ENCODE measurements at regions not wholly inside any gene's neighbourhood (a gene's known extent, or its start where the extent isn't known, plus 50 kb on each side); places are given as distances from the start of the nearest gene placed in this dataset.
"Not testable (repeated sequence)": the region's sequence is repeated elsewhere in the genome, so short reads cannot be mapped to it uniquely, and the experiment has no call there.

GRCh38 chr17:34472363-34472762 lies 107.0 kb upstream of the TMEM132E start:
- H3K36me3 ChIP-seq (ENCODE audit: control insufficient read depth, insufficient read depth, low read length) = no peaks in the 10 kb centered on the region
- H3K9me3 ChIP-seq (ENCODE audit: control insufficient read depth, insufficient read depth, low read length) = no peaks in the 10 kb centered on the region
- H3K27me3 ChIP-seq (ENCODE audit: control insufficient read depth, insufficient read depth, low read length) = no peaks in the 10 kb centered on the region
- no peaks in the 10 kb centered on the region for H3K4me1 ChIP-seq (ENCODE audit: control insufficient read depth, insufficient read depth, low read length)
- H3K9ac ChIP-seq (ENCODE audit: low read depth, low read length) = no peak overlapping the region
- no peak overlapping the region for H3K4me3 ChIP-seq (ENCODE audit: low read depth, low read length)

- H3K4me3 ChIP-seq (ENCODE audit: low read depth, low read length); H3K9me3 ChIP-seq (ENCODE audit: control insufficient read depth, insufficient read depth, low read length); H3K4me1 ChIP-seq (ENCODE audit: control insufficient read depth, insufficient read depth, low read length); H3K9ac ChIP-seq (ENCODE audit: low read depth, low read length); H3K27me3 ChIP-seq (ENCODE audit: control insufficient read depth, insufficient read depth, low read length); H3K36me3 ChIP-seq (ENCODE audit: control insufficient read depth, insufficient read depth, low read length): not testable (repeated sequence)
Observed at GRCh38 chr17:34471278-34471677, 108.1 kb upstream of the TMEM132E start.

GRCh38 chr17:34465789-34466188 lies 102.8 kb upstream of the CCL1 start:
- Histone ChIP-seq H3K4me3 (ENCODE audit: low read depth, low read length) (no peak overlapping the region), H3K27me3 (ENCODE audit: control insufficient read depth, insufficient read depth, low read length) (no peaks in the 10 kb centered on the region)

GRCh38 chr17:34464812-34465211 lies 101.8 kb upstream of the CCL1 start:
- no peaks in the 10 kb centered on the region for H3K36me3 ChIP-seq (ENCODE audit: control insufficient read depth, insufficient read depth, low read length)

More at GRCh38 chr17:34465789-34466188, 102.8 kb upstream of the CCL1 start:
- H3K4me1 ChIP-seq (ENCODE audit: control insufficient read depth, insufficient read depth, low read length) = no peaks in the 10 kb centered on the region
- H3K9ac ChIP-seq (ENCODE audit: low read depth, low read length) = no peak overlapping the region
- no peaks in the 10 kb centered on the region for H3K9me3 ChIP-seq (ENCODE audit: control insufficient read depth, insufficient read depth, low read length)
- H3K36me3 ChIP-seq (ENCODE audit: control insufficient read depth, insufficient read depth, low read length) = no peaks in the 10 kb centered on the region

GRCh38 chr17:34458266-34458665 lies 95.2 kb upstream of the CCL1 start:
- no peak overlapping the region for H3K9ac ChIP-seq (ENCODE audit: low read depth, low read length)
- H3K4me1 ChIP-seq (ENCODE audit: control insufficient read depth, insufficient read depth, low read length) = no peaks in the 10 kb centered on the region
- peaks cover 2% of the 10 kb centered on the region for H3K27me3 ChIP-seq (ENCODE audit: control insufficient read depth, insufficient read depth, low read length)
- no peak overlapping the region for H3K4me3 ChIP-seq (ENCODE audit: low read depth, low read length)
- no peaks in the 10 kb centered on the region for H3K36me3 ChIP-seq (ENCODE audit: control insufficient read depth, insufficient read depth, low read length)
- no peaks in the 10 kb centered on the region for H3K9me3 ChIP-seq (ENCODE audit: control insufficient read depth, insufficient read depth, low read length)

More at GRCh38 chr17:34464812-34465211, 101.8 kb upstream of the CCL1 start:
- H3K4me3 ChIP-seq (ENCODE audit: low read depth, low read length) = no peak overlapping the region
- H3K4me1 ChIP-seq (ENCODE audit: control insufficient read depth, insufficient read depth, low read length) = no peaks in the 10 kb centered on the region
- no peak overlapping the region for H3K9ac ChIP-seq (ENCODE audit: low read depth, low read length)
- H3K9me3 ChIP-seq (ENCODE audit: control insufficient read depth, insufficient read depth, low read length) = no peaks in the 10 kb centered on the region
- no peaks in the 10 kb centered on the region for H3K27me3 ChIP-seq (ENCODE audit: control insufficient read depth, insufficient read depth, low read length)

- Histone ChIP-seq H3K9me3 (ENCODE audit: control insufficient read depth, insufficient read depth, low read length) (no peaks in the 10 kb centered on the region), H3K27me3 (ENCODE audit: control insufficient read depth, insufficient read depth, low read length) (peaks cover 2% of the 10 kb centered on the region), H3K9ac (ENCODE audit: low read depth, low read length) (no peak overlapping the region), H3K4me3 (ENCODE audit: low read depth, low read length) (no peak overlapping the region), H3K4me1 (ENCODE audit: control insufficient read depth, insufficient read depth, low read length) (no peaks in the 10 kb centered on the region), H3K36me3 (ENCODE audit: control insufficient read depth, insufficient read depth, low read length) (no peaks in the 10 kb centered on the region)
Observed at GRCh38 chr17:34456121-34456520, 93.1 kb upstream of the CCL1 start.

GRCh38 chr17:34452769-34453168 lies 89.7 kb upstream of the CCL1 start:
- H3K9ac ChIP-seq (ENCODE audit: low read depth, low read length) = no peak overlapping the region
- H3K36me3 ChIP-seq (ENCODE audit: control insufficient read depth, insufficient read depth, low read length) = no peaks in the 10 kb centered on the region
- peaks cover 2% of the 10 kb centered on the region for H3K27me3 ChIP-seq (ENCODE audit: control insufficient read depth, insufficient read depth, low read length)
- H3K9me3 ChIP-seq (ENCODE audit: control insufficient read depth, insufficient read depth, low read length) = no peaks in the 10 kb centered on the region
- no peak overlapping the region for H3K4me3 ChIP-seq (ENCODE audit: low read depth, low read length)
- no peaks in the 10 kb centered on the region for H3K4me1 ChIP-seq (ENCODE audit: control insufficient read depth, insufficient read depth, low read length)

- Histone ChIP-seq H3K9ac (ENCODE audit: low read depth, low read length) (no peak overlapping the region), H3K27me3 (ENCODE audit: control insufficient read depth, insufficient read depth, low read length) (peaks cover 1% of the 10 kb centered on the region), H3K9me3 (ENCODE audit: control insufficient read depth, insufficient read depth, low read length) (no peaks in the 10 kb centered on the region), H3K4me1 (ENCODE audit: control insufficient read depth, insufficient read depth, low read length) (no peaks in the 10 kb centered on the region), H3K36me3 (ENCODE audit: control insufficient read depth, insufficient read depth, low read length) (no peaks in the 10 kb centered on the region), H3K4me3 (ENCODE audit: low read depth, low read length) (no peak overlapping the region)
Observed at GRCh38 chr17:34451313-34451712, 88.3 kb upstream of the CCL1 start.

- Histone ChIP-seq H3K27me3 (ENCODE audit: control insufficient read depth, insufficient read depth, low read length) (no peaks in the 10 kb centered on the region), H3K4me3 (ENCODE audit: low read depth, low read length) (no peak overlapping the region), H3K9ac (ENCODE audit: low read depth, low read length) (no peak overlapping the region), H3K36me3 (ENCODE audit: control insufficient read depth, insufficient read depth, low read length) (no peaks in the 10 kb centered on the region), H3K9me3 (ENCODE audit: control insufficient read depth, insufficient read depth, low read length) (no peaks in the 10 kb centered on the region), H3K4me1 (ENCODE audit: control insufficient read depth, insufficient read depth, low read length) (peaks cover 5% of the 10 kb centered on the region)
Observed at GRCh38 chr17:34447406-34447805, 84.4 kb upstream of the CCL1 start.

GRCh38 chr17:34445101-34445500 lies 82.1 kb upstream of the CCL1 start:
- no peaks in the 10 kb centered on the region for H3K36me3 ChIP-seq (ENCODE audit: control insufficient read depth, insufficient read depth, low read length)
- no peaks in the 10 kb centered on the region for H3K27me3 ChIP-seq (ENCODE audit: control insufficient read depth, insufficient read depth, low read length)
- peaks cover 5% of the 10 kb centered on the region for H3K4me1 ChIP-seq (ENCODE audit: control insufficient read depth, insufficient read depth, low read length)
- H3K9me3 ChIP-seq (ENCODE audit: control insufficient read depth, insufficient read depth, low read length) = no peaks in the 10 kb centered on the region
- no peak overlapping the region for H3K4me3 ChIP-seq (ENCODE audit: low read depth, low read length)
- no peak overlapping the region for H3K9ac ChIP-seq (ENCODE audit: low read depth, low read length)

- no peaks in the 10 kb centered on the region for H3K27me3 ChIP-seq (ENCODE audit: control insufficient read depth, insufficient read depth, low read length)
- no peaks in the 10 kb centered on the region for H3K9me3 ChIP-seq (ENCODE audit: control insufficient read depth, insufficient read depth, low read length)
- peaks cover 6% of the 10 kb centered on the region for H3K4me1 ChIP-seq (ENCODE audit: control insufficient read depth, insufficient read depth, low read length)
- H3K9ac ChIP-seq (ENCODE audit: low read depth, low read length) = no peak overlapping the region
- H3K36me3 ChIP-seq (ENCODE audit: control insufficient read depth, insufficient read depth, low read length) = no peaks in the 10 kb centered on the region
- H3K4me3 ChIP-seq (ENCODE audit: low read depth, low read length) = no peak overlapping the region
Observed at GRCh38 chr17:34443619-34444469, 80.8 kb upstream of the CCL1 start.

- Histone ChIP-seq H3K9ac (ENCODE audit: low read depth, low read length) (no peak overlapping the region), H3K4me3 (ENCODE audit: low read depth, low read length) (no peak overlapping the region), H3K27me3 (ENCODE audit: control insufficient read depth, insufficient read depth, low read length) (no peaks in the 10 kb centered on the region), H3K36me3 (ENCODE audit: control insufficient read depth, insufficient read depth, low read length) (no peaks in the 10 kb centered on the region), H3K9me3 (ENCODE audit: control insufficient read depth, insufficient read depth, low read length) (no peaks in the 10 kb centered on the region), H3K4me1 (ENCODE audit: control insufficient read depth, insufficient read depth, low read length) (peaks cover 8% of the 10 kb centered on the region)
Observed at GRCh38 chr17:34442387-34443111, 79.5 kb upstream of the CCL1 start.

Measured in iPS-15b (cell line).